HEK293 (cell line): ENCODE measurements at regions not wholly inside any gene's neighbourhood (a gene's known extent, or its start where the extent isn't known, plus 50 kb on each side); places are given as distances from the start of the nearest gene placed in this dataset.

Experiments used
- ATF2 ChIP-seq: fragments of 450-650 bp; formaldehyde crosslinking; IDR thresholded peaks from 2 replicates; pipeline ENCODE4 v1.5.1; 2016; ENCODE audit warnings: missing biosample characterization, missing genetic modification characterization, low read depth
- CTCF ChIP-seq: fragments of 450-650 bp; formaldehyde crosslinking; IDR thresholded peaks from 2 replicates; pipeline ENCODE4 v1.5.1; 2016; ENCODE audit warnings: missing biosample characterization, missing genetic modification characterization
- RBAK ChIP-seq: fragments of 450-650 bp; formaldehyde crosslinking; IDR thresholded peaks from 2 replicates; pipeline ENCODE4 v1.5.1; 2016; ENCODE audit warnings: missing biosample characterization, missing genetic modification characterization
- ZNF211 ChIP-seq: fragments of 450-650 bp; formaldehyde crosslinking; IDR thresholded peaks from 2 replicates; pipeline ENCODE4 v1.5.1; 2016; ENCODE audit warnings: low read depth, missing biosample characterization, missing genetic modification characterization
- ZNF274 ChIP-seq, 2 experiments: fragments of 200-500 bp in 1 of 2; fragments of 450-650 bp in 1 of 2; sonication (Bioruptor generic) in 1 of 2; formaldehyde crosslinking in 1 of 2; IDR thresholded peaks; 2 replicates each; pipeline versions ENCODE4 v1.5.1 to v1.6.1; 2014 to 2016; ENCODE audit warnings: borderline replicate concordance in 1 of 2, inconsistent platforms in 1 of 2, low read length in 1 of 2, missing biosample characterization in 1 of 2, missing genetic modification characterization in 1 of 2

- TF ChIP-seq ATF2, result no peak
- no peak for TF ChIP-seq CTCF
- TF ChIP-seq ZNF211, result no peak
- no peak for TF ChIP-seq ZNF274 (IDR thresholded peaks at IDR 0.05; ENCODE audit: low read length)
- TF ChIP-seq ZNF274 (tag by site-specific recombination; IDR thresholded peaks at IDR 0.05; ENCODE audit: borderline replicate concordance), result no peak
- TF ChIP-seq RBAK (tag by site-specific recombination), result no peak
Measured at GRCh38 chr10:9885761-9886160, 1131.9 kb upstream of the CELF2 start.
